Natural killer cell (primary cell): ENCODE measurements at regions not wholly inside any gene's neighbourhood (a gene's known extent, or its start where the extent isn't known, plus 50 kb on each side); places are given as distances from the start of the nearest gene placed in this dataset.

Source experiments
- ATAC-seq, 3 donors: fragments of 150-1000 bp in 2 of 3; fragments of 200-7000 bp in 1 of 3; cut with Tn5 transposase; 1 replicate in 1 of 3; 2 replicates in 2 of 3; pipeline ENCODE4 v1.10.0; 2021; ENCODE audit warnings: mild to moderate bottlenecking in 2 of 3, moderate library complexity in 2 of 3
- DNase-seq, 2 donors: peaks; one replicate each; pipeline versions ENCODE4 v3.0.0 to v3.0.0-alpha.2; 2013 to 2021; ENCODE audit warnings: mixed read lengths in 1 of 2
- H3K27ac ChIP-seq: one replicate; pipeline ENCODE4 v1.5.1; 2013; ENCODE audit warnings: mild to moderate bottlenecking, low read length
- H3K27me3 ChIP-seq: one replicate; pipeline ENCODE4 v1.6.1; 2013; ENCODE audit warnings: low read length; ENCODE audit not compliant: control insufficient read depth, insufficient read depth
- H3K36me3 ChIP-seq: one replicate; pipeline ENCODE4 v1.6.1; 2013; ENCODE audit warnings: low read length; ENCODE audit not compliant: control insufficient read depth, insufficient read depth
- H3K4me1 ChIP-seq: one replicate; pipeline ENCODE4 v1.6.1; 2013; ENCODE audit warnings: low read length; ENCODE audit not compliant: control insufficient read depth, insufficient read depth
- H3K4me3 ChIP-seq: one replicate; pipeline ENCODE4 v1.5.1; 2013; ENCODE audit warnings: low read length
- H3K9me3 ChIP-seq: one replicate; pipeline ENCODE4 v1.6.1; 2013; ENCODE audit warnings: low read length; ENCODE audit not compliant: control insufficient read depth, insufficient read depth
- H3K27ac Mint-ChIP-seq, 2 donors: one replicate each; pipeline ENCODE4 v1.8.0; 2022; ENCODE audit warnings: mild to moderate bottlenecking in 2 of 2, mixed read lengths in 2 of 2, moderate library complexity in 1 of 2
- H3K27me3 Mint-ChIP-seq, 2 donors: one replicate each; pipeline ENCODE4 v1.8.0; 2022; ENCODE audit warnings: low read depth in 2 of 2, mixed read lengths in 2 of 2
- H3K36me3 Mint-ChIP-seq: one replicate; pipeline ENCODE4 v1.8.0; 2022; ENCODE audit warnings: mixed read lengths
- H3K4me1 Mint-ChIP-seq, 2 donors: one replicate each; pipeline ENCODE4 v1.8.0; 2022; ENCODE audit warnings: mixed read lengths in 2 of 2
- H3K4me3 Mint-ChIP-seq: one replicate; pipeline ENCODE4 v1.8.0; 2022; ENCODE audit warnings: mild to moderate bottlenecking, moderate library complexity, mixed read lengths
- H3K9me3 Mint-ChIP-seq, 2 donors: one replicate each; pipeline ENCODE4 v1.8.0; 2022; ENCODE audit warnings: mixed read lengths in 2 of 2
- WGBS: methylation state at CpG from one replicate; pipeline ENCODE4 v1.1.7; 2013; ENCODE audit warnings: missing lambda C conversion rate; ENCODE audit not compliant: insufficient coverage; 5-methylcytosine and 5-hydroxymethylcytosine counted together
- intact Hi-C: fragments of 100-400 bp; cut with micrococcal nuclease; formaldehyde crosslinking; loops from one replicate; pipeline ENCODE4 v1.14.2; 2022
- TF ChIP-seq, protein P1 (sequence below): fragments of 200-600 bp; IDR thresholded peaks from one replicate; pipeline ENCODE4 v1.8.0; 2022; ENCODE audit warnings: antibody characterized with exemption

DNA sequence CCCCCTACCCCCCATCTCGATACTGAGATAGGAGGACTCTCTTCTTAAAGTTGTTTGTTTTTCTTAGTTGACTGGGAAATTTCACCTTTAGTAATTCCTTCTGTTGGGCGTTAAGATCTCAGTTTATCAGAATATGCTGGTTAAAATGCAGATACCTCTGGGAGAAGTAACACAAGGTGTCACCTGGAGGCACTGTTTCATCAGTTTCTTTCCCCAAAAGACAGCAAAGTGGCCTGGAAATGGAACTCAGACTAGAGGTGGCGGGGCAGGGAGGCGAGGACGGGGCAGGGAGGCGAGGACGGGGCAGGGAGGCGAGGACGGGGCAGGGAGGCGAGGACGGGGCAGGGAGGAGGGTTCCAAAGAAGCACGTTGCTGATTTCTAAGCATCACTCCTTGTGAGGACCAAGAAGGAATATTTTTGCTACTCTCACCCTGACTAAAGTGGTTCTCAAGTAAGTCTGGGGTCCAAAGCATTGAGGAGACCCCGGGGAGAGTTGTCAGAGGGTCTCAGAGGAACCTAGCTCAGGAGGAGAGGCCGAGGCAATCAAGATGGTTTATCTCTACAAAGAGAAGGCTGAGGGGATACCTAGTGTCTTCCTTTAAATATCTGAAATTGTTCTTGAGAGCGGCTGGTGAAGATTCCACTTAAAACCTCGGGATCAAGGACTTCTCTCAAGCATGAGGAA lies 147.0 kb upstream of the B3GAT1 start:
- intact Hi-C loops, result no loop called here
- peaks cover 10 to 13% of the 10 kb centered on the region in 2 donors for H3K27me3 Mint-ChIP-seq
- no peaks in the 10 kb centered on the region for H3K9me3 Mint-ChIP-seq
- no peak overlapping the region for H3K4me3 Mint-ChIP-seq
- Histone ChIP-seq H3K4me1 (peaks cover 10% of the 10 kb centered on the region), H3K36me3 (no peaks in the 10 kb centered on the region), H3K4me3 (no peak overlapping the region), H3K27me3 (no peaks in the 10 kb centered on the region), H3K9me3 (no peaks in the 10 kb centered on the region), H3K27ac (no peak overlapping the region)
- DNase-seq (no peak), ATAC-seq (no peak)
- WGBS, result 79% methylated on average over 16 of the region's 16 CpGs
- TF ChIP-seq, protein P1, sequence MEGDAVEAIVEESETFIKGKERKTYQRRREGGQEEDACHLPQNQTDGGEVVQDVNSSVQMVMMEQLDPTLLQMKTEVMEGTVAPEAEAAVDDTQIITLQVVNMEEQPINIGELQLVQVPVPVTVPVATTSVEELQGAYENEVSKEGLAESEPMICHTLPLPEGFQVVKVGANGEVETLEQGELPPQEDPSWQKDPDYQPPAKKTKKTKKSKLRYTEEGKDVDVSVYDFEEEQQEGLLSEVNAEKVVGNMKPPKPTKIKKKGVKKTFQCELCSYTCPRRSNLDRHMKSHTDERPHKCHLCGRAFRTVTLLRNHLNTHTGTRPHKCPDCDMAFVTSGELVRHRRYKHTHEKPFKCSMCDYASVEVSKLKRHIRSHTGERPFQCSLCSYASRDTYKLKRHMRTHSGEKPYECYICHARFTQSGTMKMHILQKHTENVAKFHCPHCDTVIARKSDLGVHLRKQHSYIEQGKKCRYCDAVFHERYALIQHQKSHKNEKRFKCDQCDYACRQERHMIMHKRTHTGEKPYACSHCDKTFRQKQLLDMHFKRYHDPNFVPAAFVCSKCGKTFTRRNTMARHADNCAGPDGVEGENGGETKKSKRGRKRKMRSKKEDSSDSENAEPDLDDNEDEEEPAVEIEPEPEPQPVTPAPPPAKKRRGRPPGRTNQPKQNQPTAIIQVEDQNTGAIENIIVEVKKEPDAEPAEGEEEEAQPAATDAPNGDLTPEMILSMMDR, result no peak
- no peak overlapping the region for H3K27ac Mint-ChIP-seq
- peaks cover 0 to 15% of the 10 kb centered on the region in 2 donors for H3K4me1 Mint-ChIP-seq
- no peaks in the 10 kb centered on the region for H3K36me3 Mint-ChIP-seq

DNA sequence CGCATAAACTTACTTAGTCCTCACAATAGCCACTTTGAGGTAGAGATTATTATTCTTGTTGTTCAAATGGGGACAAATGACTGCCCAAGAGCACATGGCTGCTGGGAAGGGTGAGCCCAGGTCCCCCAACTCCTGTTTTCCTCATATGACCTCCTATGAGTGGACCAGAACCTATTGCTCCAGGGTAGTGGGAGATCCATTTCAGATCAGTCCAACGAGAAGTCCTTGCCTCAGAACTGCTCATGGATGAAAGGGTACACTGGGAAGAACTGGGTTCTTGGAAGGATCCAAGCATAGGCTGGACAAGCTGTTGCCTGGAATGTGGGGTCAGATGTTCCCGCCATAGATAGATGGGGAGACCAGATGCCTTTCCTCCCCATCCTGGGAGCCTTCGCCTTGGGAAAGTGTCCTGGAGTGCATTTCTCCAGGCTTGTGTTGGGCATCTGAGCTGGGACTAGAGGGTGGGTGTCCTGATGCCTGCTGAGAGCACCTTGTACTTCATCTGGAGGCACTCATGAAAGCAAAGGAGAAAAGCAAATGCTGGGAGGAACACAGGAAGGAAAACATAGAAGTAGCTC lies 146.3 kb upstream of the B3GAT1 start:
- TF ChIP-seq, protein P1, result no peak
- 75% methylated on average over 3 of the region's 4 CpGs for WGBS
- peaks cover 0 to 15% of the 10 kb centered on the region in 2 donors for H3K4me1 Mint-ChIP-seq
- no peaks in the 10 kb centered on the region for H3K27me3 ChIP-seq
- no peak overlapping the region for H3K4me3 ChIP-seq
- H3K9me3 Mint-ChIP-seq, result no peaks in the 10 kb centered on the region
- H3K27me3 Mint-ChIP-seq, result peaks cover 10 to 13% of the 10 kb centered on the region in 2 donors
- H3K4me3 Mint-ChIP-seq, result no peak overlapping the region
- H3K4me1 ChIP-seq, result peaks cover 10% of the 10 kb centered on the region
- DNase-seq, result no peak
- no peak overlapping the region for H3K27ac Mint-ChIP-seq
- H3K36me3 Mint-ChIP-seq, result no peaks in the 10 kb centered on the region
- H3K36me3 ChIP-seq, result no peaks in the 10 kb centered on the region
- intact Hi-C loops, result no loop called here
- no peaks in the 10 kb centered on the region for H3K9me3 ChIP-seq
- ATAC-seq, result no peak
- H3K27ac ChIP-seq, result no peak overlapping the region

DNA sequence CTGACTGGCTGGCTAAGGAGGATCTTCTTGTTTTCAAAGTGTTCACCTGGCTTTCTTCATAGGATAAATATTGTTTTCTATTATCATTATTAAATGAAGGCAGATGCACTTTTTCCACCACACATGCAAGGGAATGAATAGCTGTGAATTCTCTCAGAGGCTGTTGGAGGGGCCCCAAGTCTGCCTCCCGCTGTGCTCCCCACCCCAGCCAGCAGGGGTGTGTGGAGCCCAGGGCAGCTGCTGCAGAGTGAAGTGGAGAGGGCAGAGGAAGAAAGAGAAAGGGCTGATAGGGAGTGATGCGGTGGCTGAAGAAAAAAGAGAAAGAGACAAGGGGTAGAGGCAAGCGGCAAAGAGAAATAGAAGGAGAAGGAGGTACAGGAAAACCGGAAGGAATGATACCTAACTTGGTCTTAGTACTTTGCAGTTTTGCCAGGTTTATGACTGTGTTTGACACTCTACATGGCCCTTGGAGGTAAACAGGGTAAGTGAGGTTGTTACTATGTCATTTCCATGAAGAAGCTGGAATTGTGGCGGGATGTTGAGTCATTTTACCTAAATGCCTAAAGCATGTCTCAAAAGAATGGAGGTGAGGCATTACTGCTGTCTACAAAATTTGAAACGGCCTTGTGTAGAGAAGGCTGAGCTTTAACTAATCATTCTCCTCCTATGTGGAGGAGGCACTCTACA lies 145.7 kb upstream of the B3GAT1 start:
- H3K4me1 ChIP-seq, result peaks cover 10% of the 10 kb centered on the region
- Mint-ChIP-seq H3K4me3 (no peak overlapping the region), H3K36me3 (no peaks in the 10 kb centered on the region), H3K4me1 (peaks cover 0 to 15% of the 10 kb centered on the region in 2 donors), H3K9me3 (no peaks in the 10 kb centered on the region), H3K27ac (peak overlapping the region in 1 of 2 donors; percentile 10), H3K27me3 (peaks cover 10 to 16% of the 10 kb centered on the region in 2 donors)
- H3K9me3 ChIP-seq, result no peaks in the 10 kb centered on the region
- intact Hi-C loops, result no loop called here
- no peak for DNase-seq
- no peak overlapping the region for H3K4me3 ChIP-seq
- no peaks in the 10 kb centered on the region for H3K36me3 ChIP-seq
- whole genome bisulfite sequencing, result 82% methylated on average over 5 of the region's 6 CpGs
- no peaks in the 10 kb centered on the region for H3K27me3 ChIP-seq
- TF ChIP-seq, protein P1, result no peak
- no peak overlapping the region for H3K27ac ChIP-seq
- no peak for ATAC-seq
